Middle frontal gyrus (tissue), 1 donor: ENCODE measurements at regions not wholly inside any gene's neighbourhood (a gene's known extent, or its start where the extent isn't known, plus 50 kb on each side); places are given as distances from the start of the nearest gene placed in this dataset.
A peak's percentile ranks its signal among the peaks of the same experiment; 100 is the strongest.
"Not testable (repeated sequence)": the region's sequence is repeated elsewhere in the genome, so short reads cannot be mapped to it uniquely, and the experiment has no call there.

Experiments
- DNase-seq: peaks from one replicate; pipeline ENCODE4 v3.0.0-alpha.2; 2015; ENCODE audit warnings: low spot score; ENCODE audit errors: extremely low spot score

GRCh38 chr6:140353536-140353935 lies 979.1 kb upstream of the CITED2 start:
- DNase-seq: no peak

- no peak for DNase-seq
Observed at GRCh38 chr6:140346428-140346827, 972.0 kb upstream of the CITED2 start.

GRCh38 chr6:140345935-140346334 lies 971.5 kb upstream of the CITED2 start:
- peak; percentile 35 for DNase-seq

GRCh38 chr6:140344142-140344913 lies 969.9 kb upstream of the CITED2 start:
- no peak for DNase-seq

- no peak for DNase-seq
Observed at GRCh38 chr6:140343128-140343527, 968.7 kb upstream of the CITED2 start.

GRCh38 chr6:140341272-140341671 lies 966.8 kb upstream of the CITED2 start:
- DNase-seq: no peak

- no peak for DNase-seq
Observed at GRCh38 chr6:140340795-140341194, 966.3 kb upstream of the CITED2 start.

- DNase-seq: not testable (repeated sequence)
Observed at GRCh38 chr6:140339084-140339483, 964.6 kb upstream of the CITED2 start.

GRCh38 chr6:140321891-140322290 lies 947.4 kb upstream of the CITED2 start:
- DNase-seq: no peak

GRCh38 chr6:140320081-140321080 lies 945.9 kb upstream of the CITED2 start:
- DNase-seq: no peak

- DNase-seq: no peak
Observed at GRCh38 chr6:140319209-140319608, 944.8 kb upstream of the CITED2 start.

GRCh38 chr6:140318408-140318807 lies 944.0 kb upstream of the CITED2 start:
- DNase-seq: no peak

- DNase-seq: no peak
Observed at GRCh38 chr6:140317950-140318349, 943.5 kb upstream of the CITED2 start.

- no peak for DNase-seq
Observed at GRCh38 chr6:140316966-140317365, 942.5 kb upstream of the CITED2 start.

- DNase-seq: no peak
Observed at GRCh38 chr6:140314682-140315081, 940.2 kb upstream of the CITED2 start.

- no peak for DNase-seq
Observed at GRCh38 chr6:140311146-140311545, 936.7 kb upstream of the CITED2 start.

- DNase-seq: no peak
Observed at GRCh38 chr6:140303218-140303949, 928.9 kb upstream of the CITED2 start.

GRCh38 chr6:140300331-140300730 lies 925.9 kb upstream of the CITED2 start:
- DNase-seq: no peak

GRCh38 chr6:140289186-140289585 lies 914.7 kb upstream of the CITED2 start:
- DNase-seq: no peak

- DNase-seq: no peak
Observed at GRCh38 chr6:140285998-140286690, 911.7 kb upstream of the CITED2 start.

GRCh38 chr6:140285471-140285870 lies 911.0 kb upstream of the CITED2 start:
- no peak for DNase-seq
